Keratinocyte (primary cell): ENCODE measurements at regions not wholly inside any gene's neighbourhood (a gene's known extent, or its start where the extent isn't known, plus 50 kb on each side); places are given as distances from the start of the nearest gene placed in this dataset.

ENCODE experiments used
- DNase-seq: peaks from one replicate; pipeline ENCODE4 v3.0.0-alpha.2; 2011; ENCODE audit warnings: low read depth, missing footprints, low spot score
- FAIRE-seq: peaks from 2 replicates; lab custom pipeline; 2011; peaks lifted over from hg19 to GRCh38; lab: Jason Lieb, UNC
- H2AFZ ChIP-seq: 2 replicates; pipeline ENCODE4 v1.6.0; 2012; ENCODE audit warnings: low read length, control low read depth, inconsistent platforms; ENCODE audit not compliant: control insufficient read depth
- H3K27ac ChIP-seq: 2 replicates; pipeline ENCODE4 v1.5.1; 2011; ENCODE audit warnings: low read length; ENCODE audit not compliant: control insufficient read depth, insufficient read depth
- H3K27me3 ChIP-seq: 3 replicates; pipeline ENCODE4 v1.6.0; 2011; ENCODE audit warnings: low read length; ENCODE audit not compliant: control insufficient read depth, insufficient read depth; ENCODE audit errors: extremely low read depth
- H3K36me3 ChIP-seq, 2 experiments: 2 replicates in 1 of 2; 3 replicates in 1 of 2; pipeline ENCODE4 v1.5.1; 2011; ENCODE audit warnings: low read length in 2 of 2, mild to moderate bottlenecking in 1 of 2; ENCODE audit not compliant: control insufficient read depth in 2 of 2, insufficient read depth in 2 of 2; ENCODE audit errors: extremely low read depth in 1 of 2
- H3K4me1 ChIP-seq: 3 replicates; pipeline ENCODE4 v1.5.1; 2011; ENCODE audit warnings: low read length; ENCODE audit not compliant: control insufficient read depth, insufficient read depth; ENCODE audit errors: extremely low read depth
- H3K4me2 ChIP-seq: 3 replicates; pipeline ENCODE4 v1.6.0; 2011; ENCODE audit warnings: low read depth, low read length; ENCODE audit not compliant: control insufficient read depth, insufficient read depth; ENCODE audit errors: extremely low read depth
- H3K4me3 ChIP-seq, 3 experiments: fragments of 200-600 bp in 1 of 3; sonication (generic) in 1 of 3; 2 replicates in 2 of 3; 3 replicates in 1 of 3; pipeline ENCODE4 v1.5.1; 2011 to 2016; ENCODE audit warnings: low read length in 3 of 3, mild to moderate bottlenecking in 3 of 3, control low read depth in 2 of 3, inconsistent platforms in 1 of 3, low read depth in 1 of 3, mixed read lengths in 1 of 3, mixed run types in 1 of 3, moderate library complexity in 1 of 3; ENCODE audit not compliant: control insufficient read depth in 2 of 3, insufficient read depth in 2 of 3; ENCODE audit errors: extremely low read depth in 1 of 3
- H3K79me2 ChIP-seq: 2 replicates; pipeline ENCODE4 v1.6.0; 2012; ENCODE audit warnings: low read length; ENCODE audit not compliant: control insufficient read depth, insufficient read depth
- H3K9ac ChIP-seq: 3 replicates; pipeline ENCODE4 v1.6.0; 2011; ENCODE audit warnings: low read length; ENCODE audit not compliant: control insufficient read depth, insufficient read depth; ENCODE audit errors: extremely low read depth
- H3K9me1 ChIP-seq: 3 replicates; pipeline ENCODE4 v1.6.0; 2011; ENCODE audit warnings: low read length; ENCODE audit not compliant: control insufficient read depth, insufficient read depth; ENCODE audit errors: extremely low read depth
- H3K9me3 ChIP-seq: 2 replicates; pipeline ENCODE4 v1.5.1; 2012; ENCODE audit warnings: low read depth, low read length; ENCODE audit not compliant: control insufficient read depth
- H4K20me1 ChIP-seq: 3 replicates; pipeline ENCODE4 v1.6.0; 2011; ENCODE audit warnings: low read length; ENCODE audit not compliant: control insufficient read depth, insufficient read depth; ENCODE audit errors: extremely low read depth
- CTCF ChIP-seq, 3 experiments: IDR thresholded peaks in 1 of 3; conservative IDR thresholded peaks in 1 of 3; optimal IDR thresholded peaks in 1 of 3; 2 replicates in 2 of 3; 3 replicates in 1 of 3; pipeline versions ENCODE3 to v1.5.1; 2011; ENCODE audit warnings: low read length in 3 of 3, mild to moderate bottlenecking in 3 of 3, moderate library complexity in 2 of 3, control low read depth in 1 of 3, inconsistent platforms in 1 of 3; ENCODE audit not compliant: insufficient read depth in 2 of 3; ENCODE audit errors: extremely low read depth in 1 of 3
- EZH2 ChIP-seq: IDR thresholded peaks from one replicate; pipeline ENCODE4 v1.6.1; 2012; ENCODE audit warnings: inconsistent platforms, mild to moderate bottlenecking, low read length, moderate library complexity
- dilution Hi-C: fragments of 300-500 bp; cut with MboI; formaldehyde crosslinking; loops from one replicate; pipeline ENCODE4 v1.7.0; 2020; ENCODE audit warnings: low sequenced_read_pairs; ENCODE audit not compliant: extremely low pct_ligation_motif_present

GRCh38 chr7:123054357-123055133 lies 59.0 kb upstream of the TAS2R16 start:
- H3K9ac ChIP-seq, result no peak overlapping the region
- H3K4me3 ChIP-seq, result no peak overlapping the region
- H3K9me1 ChIP-seq, result no peaks in the 10 kb centered on the region
- no peaks in the 10 kb centered on the region for H3K4me1 ChIP-seq
- no peaks in the 10 kb centered on the region for H3K79me2 ChIP-seq
- dilution Hi-C loops, result no loop called here
- no peaks in the 10 kb centered on the region for H3K9me3 ChIP-seq
- no peaks in the 10 kb centered on the region for H4K20me1 ChIP-seq
- TF ChIP-seq CTCF (optimal IDR thresholded peaks at IDR 0.05 in 1 of 3, IDR thresholded peaks at IDR 0.05 in 1 of 3, conservative IDR thresholded peaks at IDR 0.05 in 1 of 3; ENCODE audit: extremely low read depth in 1 of 3, insufficient read depth in 2 of 3, low read length in 3 of 3) (peak in 1 of 3 experiments; percentile 29), EZH2 (no peak)
- FAIRE-seq (no peak), DNase-seq (no peak)
- no peaks in the 10 kb centered on the region for H3K27me3 ChIP-seq
- H2AFZ ChIP-seq, result no peak overlapping the region
- no peak overlapping the region for H3K27ac ChIP-seq
- H3K4me2 ChIP-seq, result no peak overlapping the region
- no peaks in the 10 kb centered on the region for H3K36me3 ChIP-seq

- Histone ChIP-seq H3K9ac (no peak overlapping the region), H3K27me3 (no peaks in the 10 kb centered on the region), H3K4me3 (no peak overlapping the region), H4K20me1 (no peaks in the 10 kb centered on the region), H3K27ac (no peak overlapping the region), H3K9me1 (no peaks in the 10 kb centered on the region), H3K9me3 (no peaks in the 10 kb centered on the region), H2AFZ (no peak overlapping the region), H3K79me2 (no peaks in the 10 kb centered on the region), H3K4me2 (no peak overlapping the region), H3K36me3 (no peaks in the 10 kb centered on the region), H3K4me1 (no peaks in the 10 kb centered on the region)
- FAIRE-seq, result no peak
- dilution Hi-C loops, result no loop called here
- TF ChIP-seq CTCF (optimal IDR thresholded peaks at IDR 0.05 in 1 of 3, IDR thresholded peaks at IDR 0.05 in 1 of 3, conservative IDR thresholded peaks at IDR 0.05 in 1 of 3; ENCODE audit: extremely low read depth in 1 of 3, insufficient read depth in 2 of 3, low read length in 3 of 3) (no peak), EZH2 (no peak)
- DNase-seq, result no peak
These were observed 56.4 kb upstream of the TAS2R16 start for GRCh38 chr7:123051916-123052315.
